Adrenal gland (tissue), 5 donors: ENCODE measurements at regions not wholly inside any gene's neighbourhood (a gene's known extent, or its start where the extent isn't known, plus 50 kb on each side); places are given as distances from the start of the nearest gene placed in this dataset.

ENCODE experiments used
- POLR2A ChIP-seq, 2 donors: fragments of 450-650 bp; IDR thresholded peaks; one replicate each; pipeline ENCODE4 v1.6.1; 2017; ENCODE audit warnings: antibody characterized with exemption in 2 of 2, mild to moderate bottlenecking in 2 of 2, moderate library complexity in 1 of 2
- TF ChIP-seq, protein P1 (sequence below), 6 experiments: fragments of 450-650 bp in 4 of 6; fragments of 200-600 bp in 2 of 6; sonication (generic) in 1 of 6; IDR thresholded peaks; 1 replicate in 5 of 6; 2 replicates in 1 of 6; pipeline versions ENCODE4 v1.5.1 to v1.8.0; 2016 to 2021; ENCODE audit warnings: antibody characterized with exemption in 6 of 6, mild to moderate bottlenecking in 2 of 6, moderate library complexity in 1 of 6
- donor health status: DM: no; HTN: no; CAD: no.

GRCh38 chr5:117263231-117263630 is 688.6 kb upstream of the SEMA6A start:
- no peak for TF ChIP-seq POLR2A (IDR thresholded peaks at IDR 0.05)
- TF ChIP-seq, protein P1, sequence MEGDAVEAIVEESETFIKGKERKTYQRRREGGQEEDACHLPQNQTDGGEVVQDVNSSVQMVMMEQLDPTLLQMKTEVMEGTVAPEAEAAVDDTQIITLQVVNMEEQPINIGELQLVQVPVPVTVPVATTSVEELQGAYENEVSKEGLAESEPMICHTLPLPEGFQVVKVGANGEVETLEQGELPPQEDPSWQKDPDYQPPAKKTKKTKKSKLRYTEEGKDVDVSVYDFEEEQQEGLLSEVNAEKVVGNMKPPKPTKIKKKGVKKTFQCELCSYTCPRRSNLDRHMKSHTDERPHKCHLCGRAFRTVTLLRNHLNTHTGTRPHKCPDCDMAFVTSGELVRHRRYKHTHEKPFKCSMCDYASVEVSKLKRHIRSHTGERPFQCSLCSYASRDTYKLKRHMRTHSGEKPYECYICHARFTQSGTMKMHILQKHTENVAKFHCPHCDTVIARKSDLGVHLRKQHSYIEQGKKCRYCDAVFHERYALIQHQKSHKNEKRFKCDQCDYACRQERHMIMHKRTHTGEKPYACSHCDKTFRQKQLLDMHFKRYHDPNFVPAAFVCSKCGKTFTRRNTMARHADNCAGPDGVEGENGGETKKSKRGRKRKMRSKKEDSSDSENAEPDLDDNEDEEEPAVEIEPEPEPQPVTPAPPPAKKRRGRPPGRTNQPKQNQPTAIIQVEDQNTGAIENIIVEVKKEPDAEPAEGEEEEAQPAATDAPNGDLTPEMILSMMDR (IDR thresholded peaks at IDR 0.05), result no peak
